ENCODE measurements at regions not wholly inside any gene's neighbourhood (a gene's known extent, or its start where the extent isn't known, plus 50 kb on each side); places are given as distances from the start of the nearest gene placed in this dataset.

DNA sequence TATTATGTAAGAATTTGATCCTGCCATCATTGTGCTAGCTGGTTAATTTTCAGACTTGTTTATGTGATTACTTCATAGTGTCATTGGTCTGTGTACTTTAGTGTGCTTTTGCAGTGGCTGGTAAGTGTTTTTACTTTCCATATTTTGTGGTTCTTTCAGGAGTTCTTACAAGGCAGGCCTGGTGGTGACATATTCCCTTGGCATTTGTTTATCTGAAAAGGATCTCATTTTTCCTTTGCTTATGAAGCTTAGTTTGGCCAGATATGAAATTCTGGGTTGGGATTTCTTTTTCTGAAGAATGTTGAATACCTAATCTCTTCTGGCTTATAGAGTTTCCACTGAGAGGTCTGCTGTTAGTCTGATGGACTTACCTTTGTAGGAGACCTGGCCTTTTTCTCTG, 72.8 kb upstream of the MC4R start:
- TF ChIP-seq, protein P1, sequence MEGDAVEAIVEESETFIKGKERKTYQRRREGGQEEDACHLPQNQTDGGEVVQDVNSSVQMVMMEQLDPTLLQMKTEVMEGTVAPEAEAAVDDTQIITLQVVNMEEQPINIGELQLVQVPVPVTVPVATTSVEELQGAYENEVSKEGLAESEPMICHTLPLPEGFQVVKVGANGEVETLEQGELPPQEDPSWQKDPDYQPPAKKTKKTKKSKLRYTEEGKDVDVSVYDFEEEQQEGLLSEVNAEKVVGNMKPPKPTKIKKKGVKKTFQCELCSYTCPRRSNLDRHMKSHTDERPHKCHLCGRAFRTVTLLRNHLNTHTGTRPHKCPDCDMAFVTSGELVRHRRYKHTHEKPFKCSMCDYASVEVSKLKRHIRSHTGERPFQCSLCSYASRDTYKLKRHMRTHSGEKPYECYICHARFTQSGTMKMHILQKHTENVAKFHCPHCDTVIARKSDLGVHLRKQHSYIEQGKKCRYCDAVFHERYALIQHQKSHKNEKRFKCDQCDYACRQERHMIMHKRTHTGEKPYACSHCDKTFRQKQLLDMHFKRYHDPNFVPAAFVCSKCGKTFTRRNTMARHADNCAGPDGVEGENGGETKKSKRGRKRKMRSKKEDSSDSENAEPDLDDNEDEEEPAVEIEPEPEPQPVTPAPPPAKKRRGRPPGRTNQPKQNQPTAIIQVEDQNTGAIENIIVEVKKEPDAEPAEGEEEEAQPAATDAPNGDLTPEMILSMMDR (IDR thresholded peaks at IDR 0.05; ENCODE audit: unreplicated experiment) = no peak
- Mint-ChIP-seq H3K27me3 (no peaks in the 10 kb centered on the region), H3K27ac (no peak overlapping the region), H3K4me1 (ENCODE audit: low read depth) (no peaks in the 10 kb centered on the region), H3K9me3 (ENCODE audit: low read depth) (no peaks in the 10 kb centered on the region), H3K4me3 (ENCODE audit: low read depth) (no peak overlapping the region), H3K36me3 (ENCODE audit: insufficient read depth) (no peaks in the 10 kb centered on the region)
- DNase-seq (ENCODE audit: low spot score, unreplicated experiment) = no peak

DNA sequence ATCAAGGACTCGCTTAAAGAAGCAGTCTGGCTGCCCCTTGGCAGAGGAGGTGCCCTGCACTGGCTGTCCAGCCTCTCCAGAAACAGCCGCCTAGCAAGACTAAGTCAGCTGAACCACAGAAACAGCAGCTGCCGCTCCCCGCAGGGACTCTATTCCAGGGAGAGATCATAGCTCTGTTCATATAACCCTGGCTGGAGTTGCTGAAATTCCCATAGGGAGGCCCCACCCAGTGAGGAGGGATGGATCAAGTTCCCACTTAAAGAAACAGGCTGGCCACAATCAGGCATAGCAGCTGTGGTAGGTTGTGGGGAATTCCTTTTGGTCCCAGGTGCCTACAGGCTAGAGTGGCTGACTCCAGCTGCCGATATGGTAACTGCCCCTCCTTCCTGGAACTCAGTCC, 74.2 kb upstream of the MC4R start:
- no peak for DNase-seq (ENCODE audit: low spot score, unreplicated experiment)
- no peaks in the 10 kb centered on the region for H3K36me3 Mint-ChIP-seq (ENCODE audit: insufficient read depth)
- no peaks in the 10 kb centered on the region for H3K27me3 Mint-ChIP-seq
- no peaks in the 10 kb centered on the region for H3K9me3 Mint-ChIP-seq (ENCODE audit: low read depth)
- no peak overlapping the region for H3K4me3 Mint-ChIP-seq (ENCODE audit: low read depth)
- no peaks in the 10 kb centered on the region for H3K4me1 Mint-ChIP-seq (ENCODE audit: low read depth)
- TF ChIP-seq, protein P1 (IDR thresholded peaks at IDR 0.05; ENCODE audit: unreplicated experiment) = no peak
- no peak overlapping the region for H3K27ac Mint-ChIP-seq

DNA sequence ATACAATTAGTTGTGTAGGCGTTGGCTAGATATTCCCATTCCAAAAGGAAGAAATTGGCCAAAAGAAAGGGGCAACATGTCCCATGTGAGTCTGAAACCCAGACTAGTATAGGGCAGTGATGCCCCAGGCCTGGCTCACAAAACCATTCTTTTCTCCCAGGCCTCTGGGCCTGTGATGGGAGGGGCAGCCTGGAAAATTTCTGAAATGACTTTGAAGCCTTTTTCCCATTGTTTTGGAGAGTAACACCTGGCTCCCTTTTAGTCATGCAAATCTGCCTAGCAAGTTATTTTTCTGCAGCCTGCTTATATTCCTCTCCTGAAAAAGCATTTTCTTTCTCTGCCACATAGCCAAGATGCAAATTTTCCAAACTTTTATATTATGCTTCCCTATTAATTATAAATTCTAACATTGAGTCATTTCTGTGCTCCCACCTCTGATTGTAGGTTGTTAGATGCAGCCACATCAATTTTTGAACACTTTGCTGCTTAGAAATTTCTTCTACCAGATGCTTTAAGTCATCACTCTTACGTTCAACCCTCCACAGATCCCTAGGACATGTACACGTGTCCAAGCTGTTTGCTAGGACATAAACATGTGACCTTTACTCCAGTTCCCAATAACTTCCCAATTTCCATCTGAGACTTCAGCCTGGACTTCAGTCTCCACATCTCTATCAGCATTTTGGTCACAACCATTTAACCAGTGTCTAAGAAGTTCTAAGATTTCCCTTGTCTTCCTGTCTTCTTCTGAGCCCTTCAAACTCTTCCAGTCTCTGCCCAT, 76.1 kb upstream of the MC4R start:
- H3K9me3 Mint-ChIP-seq (ENCODE audit: low read depth) = no peaks in the 10 kb centered on the region
- H3K4me1 Mint-ChIP-seq (ENCODE audit: low read depth) = no peaks in the 10 kb centered on the region
- no peak overlapping the region for H3K4me3 Mint-ChIP-seq (ENCODE audit: low read depth)
- TF ChIP-seq, protein P1 (IDR thresholded peaks at IDR 0.05; ENCODE audit: unreplicated experiment) = no peak
- H3K27ac Mint-ChIP-seq = no peak overlapping the region
- H3K36me3 Mint-ChIP-seq (ENCODE audit: insufficient read depth) = no peaks in the 10 kb centered on the region
- no peaks in the 10 kb centered on the region for H3K27me3 Mint-ChIP-seq
- no peak for DNase-seq (ENCODE audit: low spot score, unreplicated experiment)

DNA sequence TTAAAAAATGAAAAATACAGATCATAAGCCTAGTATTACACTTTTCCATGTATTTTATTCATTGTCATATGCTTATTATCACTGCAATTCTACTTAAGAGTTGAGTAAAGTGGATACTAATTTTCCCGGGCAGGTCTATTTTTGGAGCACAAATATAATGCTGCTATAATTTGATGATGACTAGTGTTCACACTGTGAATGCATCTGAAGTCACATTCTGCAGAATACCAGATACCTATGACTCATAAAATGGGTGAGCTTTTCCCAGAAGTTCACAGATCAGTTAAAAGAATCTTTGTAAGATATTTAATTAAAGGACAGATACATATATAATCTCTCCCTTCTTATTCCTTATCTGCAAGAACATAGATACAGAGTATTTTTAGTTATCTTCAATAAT, 79.8 kb upstream of the MC4R start:
- no peaks in the 10 kb centered on the region for H3K9me3 Mint-ChIP-seq (ENCODE audit: low read depth)
- H3K27me3 Mint-ChIP-seq = no peaks in the 10 kb centered on the region
- H3K4me1 Mint-ChIP-seq (ENCODE audit: low read depth) = no peaks in the 10 kb centered on the region
- no peak for DNase-seq (ENCODE audit: low spot score, unreplicated experiment)
- H3K4me3 Mint-ChIP-seq (ENCODE audit: low read depth) = no peak overlapping the region
- TF ChIP-seq, protein P1 (IDR thresholded peaks at IDR 0.05; ENCODE audit: unreplicated experiment) = no peak
- no peak overlapping the region for H3K27ac Mint-ChIP-seq
- no peaks in the 10 kb centered on the region for H3K36me3 Mint-ChIP-seq (ENCODE audit: insufficient read depth)

DNA sequence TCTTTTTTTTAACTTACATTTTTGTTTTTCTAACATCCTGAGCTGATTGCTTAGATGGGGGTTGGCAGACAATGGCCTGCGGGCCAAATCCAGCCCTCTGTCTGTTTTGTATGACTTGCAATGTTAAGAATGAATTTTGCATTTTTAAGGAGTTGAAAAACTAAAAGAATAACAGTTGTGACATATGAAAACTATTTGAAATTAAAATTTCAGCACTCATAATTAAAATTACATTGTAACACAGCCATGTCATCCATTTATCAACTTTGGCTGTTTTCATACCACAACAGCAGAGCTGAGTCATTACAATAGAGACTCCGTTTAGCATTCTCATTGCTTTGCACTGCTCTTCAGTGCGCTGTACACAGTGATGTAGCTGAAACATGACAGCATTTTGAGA, 94.1 kb upstream of the MC4R start:
- TF ChIP-seq, protein P1 (IDR thresholded peaks at IDR 0.05; ENCODE audit: unreplicated experiment) = no peak
- no peak for DNase-seq (ENCODE audit: low spot score, unreplicated experiment)
- Mint-ChIP-seq H3K36me3 (ENCODE audit: insufficient read depth) (no peaks in the 10 kb centered on the region), H3K27me3 (no peaks in the 10 kb centered on the region), H3K27ac (no peak overlapping the region), H3K4me1 (ENCODE audit: low read depth) (no peaks in the 10 kb centered on the region), H3K4me3 (ENCODE audit: low read depth) (no peak overlapping the region), H3K9me3 (ENCODE audit: low read depth) (no peaks in the 10 kb centered on the region)
